ENCODE measurements at regions not wholly inside any gene's neighbourhood (a gene's known extent, or its start where the extent isn't known, plus 50 kb on each side); places are given as distances from the start of the nearest gene placed in this dataset.

- TF ChIP-seq SIN3A (IDR thresholded peaks at IDR 0.05; ENCODE audit: borderline replicate concordance, insufficient read depth, low read depth, low read length) (no peak), TCF7L2 (IDR thresholded peaks at IDR 0.05; ENCODE audit: low read depth, low read length) (no peak), CTCF (IDR thresholded peaks at IDR 0.05) (no peak), REST (IDR thresholded peaks at IDR 0.05; ENCODE audit: insufficient read depth in 1 of 2, low read depth in 2 of 2, low read length in 1 of 2) (no peak), POLR2AphosphoS5 (IDR thresholded peaks at IDR 0.05; ENCODE audit: low read depth, low read length) (no peak)
- Histone ChIP-seq H3K27ac (ENCODE audit: low read length) (no peak overlapping the region), H3K9me3 (ENCODE audit: control insufficient read depth, insufficient read depth, low read depth, low read length) (no peaks in the 10 kb centered on the region; the same call in 1 of the 2 replicates), H3K27me3 (ENCODE audit: control insufficient read depth, insufficient read depth, low read length) (no peaks in the 10 kb centered on the region), H3K36me3 (ENCODE audit: control insufficient read depth, insufficient read depth, low read length) (no peaks in the 10 kb centered on the region), H3K4me1 (ENCODE audit: control insufficient read depth, insufficient read depth, low read length) (no peaks in the 10 kb centered on the region), H3K4me3 (ENCODE audit: low read depth in 2 of 2, low read length in 2 of 2) (no peak overlapping the region)
- no TSS peak for BruUV-seq (replicated peaks)
- intact Hi-C loops (cut with micrococcal nuclease; ENCODE audit: unreplicated experiment) (no loop called here), in situ Hi-C loops (cut with HindIII; ENCODE audit: low pct_unique_long_range_greater_than_20kb, low sequenced_read_pairs) (no loop called here)
- POLR2A ChIA-PET: no interaction called here
- ATAC-seq (no peak), DNase-seq (ENCODE audit: low read depth, low spot score) (no peak)
- CTCF ChIA-PET: no interaction called here
Measured at GRCh38 chr10:109456566-109457301, 466.6 kb downstream of the XPNPEP1 start.

GRCh38 chr10:109454691-109455090 is 468.6 kb downstream of the XPNPEP1 start:
- no peaks in the 10 kb centered on the region; the same call in 1 of the 2 replicates for H3K9me3 ChIP-seq (ENCODE audit: control insufficient read depth, insufficient read depth, low read depth, low read length)
- H3K4me1 ChIP-seq (ENCODE audit: control insufficient read depth, insufficient read depth, low read length): no peaks in the 10 kb centered on the region
- TF ChIP-seq TCF7L2 (IDR thresholded peaks at IDR 0.05; ENCODE audit: low read depth, low read length) (no peak), CTCF (IDR thresholded peaks at IDR 0.05) (no peak), SIN3A (IDR thresholded peaks at IDR 0.05; ENCODE audit: borderline replicate concordance, insufficient read depth, low read depth, low read length) (no peak), REST (IDR thresholded peaks at IDR 0.05; ENCODE audit: insufficient read depth in 1 of 2, low read depth in 2 of 2, low read length in 1 of 2) (no peak), POLR2AphosphoS5 (IDR thresholded peaks at IDR 0.05; ENCODE audit: low read depth, low read length) (no peak)
- DNase-seq (ENCODE audit: low read depth, low spot score) (no peak), ATAC-seq (no peak)
- POLR2A ChIA-PET: interaction anchor here (0.6 kb wide), 1 partner anchor 57 kb away, joined by 6 read pairs; no protein-coding TSS in a partner anchor
- H3K27ac ChIP-seq (ENCODE audit: low read length): no peak overlapping the region
- H3K27me3 ChIP-seq (ENCODE audit: control insufficient read depth, insufficient read depth, low read length): no peaks in the 10 kb centered on the region
- in situ Hi-C loops (cut with HindIII; ENCODE audit: low pct_unique_long_range_greater_than_20kb, low sequenced_read_pairs): no loop called here
- H3K4me3 ChIP-seq (ENCODE audit: low read depth in 2 of 2, low read length in 2 of 2): no peak overlapping the region
- intact Hi-C loops (cut with micrococcal nuclease; ENCODE audit: unreplicated experiment): no loop called here
- CTCF ChIA-PET: no interaction called here
- H3K36me3 ChIP-seq (ENCODE audit: control insufficient read depth, insufficient read depth, low read length): no peaks in the 10 kb centered on the region
- no TSS peak for BruUV-seq (replicated peaks)

Measured in Panc1 (cell line).